H1 (cell line): ENCODE measurements at regions not wholly inside any gene's neighbourhood (a gene's known extent, or its start where the extent isn't known, plus 50 kb on each side); places are given as distances from the start of the nearest gene placed in this dataset.

Experiments used
- USF2 ChIP-seq: IDR thresholded peaks from 2 replicates; pipeline ENCODE4 v1.6.1; 2011; ENCODE audit warnings: low read length, improper control_type of control experiment
- TF ChIP-seq, protein P1 (sequence below), 3 experiments: IDR thresholded peaks; 1 replicate in 2 of 3; 2 replicates in 1 of 3; pipeline versions ENCODE4 v1.5.1 to v1.6.1; 2011; ENCODE audit warnings: low read length in 3 of 3, mild to moderate bottlenecking in 3 of 3, inconsistent platforms in 2 of 3, low read depth in 1 of 3, moderate library complexity in 1 of 3; ENCODE audit not compliant: insufficient read depth in 1 of 3; ENCODE audit errors: control extremely low read depth in 1 of 3

DNA sequence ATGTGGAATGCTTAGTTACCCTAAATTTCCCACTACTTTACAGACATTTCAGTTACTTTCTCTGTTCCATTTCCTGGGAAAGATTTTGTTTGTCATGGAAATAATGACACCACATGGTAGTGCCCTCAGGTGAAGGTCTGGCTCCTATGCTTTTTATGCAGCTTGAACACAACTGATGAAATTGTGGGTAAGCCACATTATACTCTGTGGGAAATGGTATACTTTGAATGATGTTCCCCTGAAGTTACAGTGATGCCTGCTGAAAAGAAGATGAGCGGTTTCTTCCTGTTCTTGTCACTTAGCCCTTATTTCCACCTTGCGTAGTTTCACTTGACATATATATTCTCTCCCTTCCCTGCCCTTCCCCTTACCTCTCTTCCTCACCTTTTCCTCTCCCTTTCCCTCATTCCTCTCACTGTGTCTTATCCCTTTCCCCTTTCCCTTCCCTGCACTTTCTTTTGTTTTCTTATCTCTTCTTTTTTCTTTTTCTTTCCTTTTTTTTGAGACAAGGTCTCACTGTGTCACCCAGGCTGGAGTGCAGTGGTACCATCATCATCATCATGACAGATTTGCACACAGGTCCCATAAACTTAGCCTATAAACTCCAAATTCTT, 280.8 kb upstream of the IL12B start (continued):
- no peak for TF ChIP-seq USF2
- TF ChIP-seq, protein P1, sequence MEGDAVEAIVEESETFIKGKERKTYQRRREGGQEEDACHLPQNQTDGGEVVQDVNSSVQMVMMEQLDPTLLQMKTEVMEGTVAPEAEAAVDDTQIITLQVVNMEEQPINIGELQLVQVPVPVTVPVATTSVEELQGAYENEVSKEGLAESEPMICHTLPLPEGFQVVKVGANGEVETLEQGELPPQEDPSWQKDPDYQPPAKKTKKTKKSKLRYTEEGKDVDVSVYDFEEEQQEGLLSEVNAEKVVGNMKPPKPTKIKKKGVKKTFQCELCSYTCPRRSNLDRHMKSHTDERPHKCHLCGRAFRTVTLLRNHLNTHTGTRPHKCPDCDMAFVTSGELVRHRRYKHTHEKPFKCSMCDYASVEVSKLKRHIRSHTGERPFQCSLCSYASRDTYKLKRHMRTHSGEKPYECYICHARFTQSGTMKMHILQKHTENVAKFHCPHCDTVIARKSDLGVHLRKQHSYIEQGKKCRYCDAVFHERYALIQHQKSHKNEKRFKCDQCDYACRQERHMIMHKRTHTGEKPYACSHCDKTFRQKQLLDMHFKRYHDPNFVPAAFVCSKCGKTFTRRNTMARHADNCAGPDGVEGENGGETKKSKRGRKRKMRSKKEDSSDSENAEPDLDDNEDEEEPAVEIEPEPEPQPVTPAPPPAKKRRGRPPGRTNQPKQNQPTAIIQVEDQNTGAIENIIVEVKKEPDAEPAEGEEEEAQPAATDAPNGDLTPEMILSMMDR (IDR thresholded peaks at IDR 0.05; ENCODE audit: control extremely low read depth in 1 of 3, insufficient read depth in 1 of 3, low read depth in 1 of 3, low read length in 3 of 3) = no peak
